ENCODE measurements at regions not wholly inside any gene's neighbourhood (a gene's known extent, or its start where the extent isn't known, plus 50 kb on each side); places are given as distances from the start of the nearest gene placed in this dataset.
"Not testable (repeated sequence)": the region's sequence is repeated elsewhere in the genome, so short reads cannot be mapped to it uniquely, and the experiment has no call there.

GRCh38 chr20:48227381-48227780 is 442.1 kb upstream of the SULF2 start:
- H3K36me3 ChIP-seq, result no peaks in the 10 kb centered on the region
- H3K9me3 ChIP-seq, result peaks cover 29% of the 10 kb centered on the region
- H3K27me3 ChIP-seq, result no peaks in the 10 kb centered on the region
- no peak overlapping the region for H3K9ac ChIP-seq
- no peak overlapping the region for H3K4me2 ChIP-seq
- H3K4me1 ChIP-seq, result no peaks in the 10 kb centered on the region
- H3K4me3 ChIP-seq, result no peak overlapping the region
- TF ChIP-seq Cebpa-rat (IDR thresholded peaks at IDR 0.05), result no peak
- no peak overlapping the region for H3K27ac ChIP-seq
- H4K20me1 ChIP-seq, result no peaks in the 10 kb centered on the region

- Histone ChIP-seq H3K9me3 (peaks cover 22% of the 10 kb centered on the region), H3K4me3 (no peak overlapping the region)
- no peak for TF ChIP-seq Cebpa-rat (IDR thresholded peaks at IDR 0.05)
Measured at GRCh38 chr20:48226642-48227041, 441.4 kb upstream of the SULF2 start.

GRCh38 chr20:48224533-48225050 is 439.3 kb upstream of the SULF2 start:
- no peak overlapping the region for H3K4me3 ChIP-seq
- H4K20me1 ChIP-seq, result no peaks in the 10 kb centered on the region
- no peak overlapping the region for H3K9ac ChIP-seq
- no peak overlapping the region for H3K27ac ChIP-seq
- H3K27me3 ChIP-seq, result no peaks in the 10 kb centered on the region
- TF ChIP-seq Cebpa-rat (IDR thresholded peaks at IDR 0.05), result no peak
- H3K4me1 ChIP-seq, result no peaks in the 10 kb centered on the region
- no peaks in the 10 kb centered on the region for H3K36me3 ChIP-seq
- H3K4me2 ChIP-seq, result no peak overlapping the region
- H3K9me3 ChIP-seq, result peaks cover 1% of the 10 kb centered on the region

More at GRCh38 chr20:48226642-48227041, 441.4 kb upstream of the SULF2 start:
- Histone ChIP-seq H3K27me3 (no peaks in the 10 kb centered on the region), H3K27ac (no peak overlapping the region), H3K4me2 (no peak overlapping the region), H4K20me1 (no peaks in the 10 kb centered on the region), H3K36me3 (no peaks in the 10 kb centered on the region), H3K9ac (no peak overlapping the region), H3K4me1 (no peaks in the 10 kb centered on the region)

GRCh38 chr20:48223715-48224114 is 438.4 kb upstream of the SULF2 start:
- no peak overlapping the region for H3K4me3 ChIP-seq
- H3K9ac ChIP-seq, result no peak overlapping the region
- no peaks in the 10 kb centered on the region for H3K4me1 ChIP-seq
- no peak for TF ChIP-seq Cebpa-rat (IDR thresholded peaks at IDR 0.05)
- H3K36me3 ChIP-seq, result no peaks in the 10 kb centered on the region
- H3K9me3 ChIP-seq, result no peaks in the 10 kb centered on the region
- no peak overlapping the region for H3K27ac ChIP-seq
- H3K4me2 ChIP-seq, result no peak overlapping the region
- no peaks in the 10 kb centered on the region for H4K20me1 ChIP-seq
- H3K27me3 ChIP-seq, result no peaks in the 10 kb centered on the region

GRCh38 chr20:48222595-48223180 is 437.4 kb upstream of the SULF2 start:
- Histone ChIP-seq H3K36me3 (no peaks in the 10 kb centered on the region), H3K9ac (no peak overlapping the region), H4K20me1 (no peaks in the 10 kb centered on the region), H3K4me3 (no peak overlapping the region), H3K27ac (no peak overlapping the region), H3K4me1 (no peaks in the 10 kb centered on the region), H3K9me3 (no peaks in the 10 kb centered on the region), H3K27me3 (no peaks in the 10 kb centered on the region), H3K4me2 (no peak overlapping the region)
- no peak for TF ChIP-seq Cebpa-rat (IDR thresholded peaks at IDR 0.05)

DNA sequence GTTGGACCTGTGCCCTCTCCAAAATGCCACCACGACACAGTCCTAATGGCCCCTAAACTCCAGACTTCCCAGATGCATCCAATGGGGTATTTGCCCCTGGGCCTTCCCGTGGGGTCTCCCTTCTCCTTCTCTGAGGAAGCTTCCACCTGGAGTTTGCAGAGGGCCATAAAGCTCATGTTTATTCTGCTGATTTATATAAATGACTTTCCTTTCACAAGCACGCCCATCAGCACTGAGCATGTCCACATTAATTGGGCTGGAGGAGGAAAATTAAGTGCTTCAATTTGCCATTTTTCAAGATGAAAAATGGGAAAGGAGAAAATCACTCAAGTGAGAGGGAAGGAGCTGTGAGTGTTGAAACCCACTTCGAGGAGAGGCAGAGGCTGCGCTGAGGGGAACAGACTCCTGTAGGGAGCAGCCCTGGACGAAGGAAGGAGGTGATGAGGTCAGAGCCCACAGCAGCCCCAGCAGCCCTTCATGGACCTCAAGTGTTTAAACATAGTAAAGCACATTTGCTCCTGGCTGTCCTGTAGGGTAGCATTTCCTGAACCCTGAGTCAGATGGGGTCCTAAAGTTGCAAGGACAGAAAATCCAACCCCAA is 434.9 kb upstream of the SULF2 start:
- Histone ChIP-seq H3K9ac (no peak overlapping the region), H3K36me3 (no peaks in the 10 kb centered on the region), H3K27ac (no peak overlapping the region), H3K27me3 (no peaks in the 10 kb centered on the region), H3K4me2 (no peak overlapping the region), H3K4me1 (peaks cover 8% of the 10 kb centered on the region), H4K20me1 (no peaks in the 10 kb centered on the region), H3K4me3 (no peak overlapping the region), H3K9me3 (no peaks in the 10 kb centered on the region)
- no peak for TF ChIP-seq Cebpa-rat (IDR thresholded peaks at IDR 0.05)

DNA sequence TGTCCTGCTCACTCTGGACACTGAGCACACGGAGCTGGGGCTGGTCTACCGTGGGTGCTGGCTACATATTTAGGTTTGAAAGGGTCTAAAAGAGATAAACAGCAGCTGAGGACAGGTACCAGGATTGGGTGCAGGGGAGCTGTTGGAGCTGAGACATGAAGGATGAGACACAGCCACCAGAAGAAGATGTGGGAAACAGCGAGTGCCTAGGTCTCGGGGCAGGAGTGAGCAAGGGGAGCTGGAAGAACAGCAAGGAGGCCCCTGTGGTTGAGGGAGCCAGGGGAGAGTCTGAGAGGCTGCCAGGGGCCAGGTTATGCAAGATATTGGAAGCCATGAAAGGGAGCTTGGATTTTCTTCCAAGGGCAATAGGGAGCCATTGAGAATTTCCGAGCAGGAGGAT is 434.0 kb upstream of the SULF2 start:
- no peak for TF ChIP-seq Cebpa-rat (IDR thresholded peaks at IDR 0.05)

DNA sequence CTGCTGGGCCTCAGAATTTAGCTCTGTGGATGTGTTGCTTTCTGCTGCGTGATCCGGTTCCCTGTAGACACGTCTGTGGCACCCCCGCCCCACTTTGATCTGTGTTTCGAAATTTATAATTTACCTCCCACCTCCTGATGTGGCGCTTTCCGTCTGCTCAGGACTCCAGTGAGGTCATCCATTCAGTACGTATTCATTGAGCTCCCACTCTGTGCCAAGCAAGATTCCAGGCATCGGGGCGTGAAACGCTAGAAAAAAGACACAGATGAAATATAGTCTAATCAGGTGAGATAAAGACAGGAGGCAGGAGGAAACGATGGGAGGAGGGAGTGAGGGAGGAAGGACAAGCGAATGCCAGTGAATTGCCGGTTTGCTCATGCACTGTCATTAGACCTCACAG is 431.9 kb upstream of the SULF2 start:
- H3K4me3 ChIP-seq, result no peak overlapping the region

More for the DNA sequence above, 434.0 kb upstream of the SULF2 start:
- Histone ChIP-seq H3K36me3 (no peaks in the 10 kb centered on the region), H3K4me3 (no peak overlapping the region), H3K27me3 (no peaks in the 10 kb centered on the region), H3K9ac (no peak overlapping the region), H4K20me1 (no peaks in the 10 kb centered on the region), H3K4me2 (no peak overlapping the region), H3K9me3 (no peaks in the 10 kb centered on the region), H3K27ac (no peak overlapping the region), H3K4me1 (peaks cover 15% of the 10 kb centered on the region)

GRCh38 chr20:48215536-48215935 is 430.3 kb upstream of the SULF2 start:
- H3K36me3 ChIP-seq, result no peaks in the 10 kb centered on the region
- peaks cover 27% of the 10 kb centered on the region for H3K4me1 ChIP-seq
- H3K9me3 ChIP-seq, result no peaks in the 10 kb centered on the region
- H3K27me3 ChIP-seq, result no peaks in the 10 kb centered on the region
- H4K20me1 ChIP-seq, result no peaks in the 10 kb centered on the region
- H3K4me3 ChIP-seq, result no peak overlapping the region
- no peak overlapping the region for H3K27ac ChIP-seq
- TF ChIP-seq Cebpa-rat (IDR thresholded peaks at IDR 0.05), result no peak
- peak overlapping the region; percentile 47 for H3K4me2 ChIP-seq
- H3K9ac ChIP-seq, result no peak overlapping the region

More for the DNA sequence above, 431.9 kb upstream of the SULF2 start:
- Histone ChIP-seq H3K4me1 (peaks cover 27% of the 10 kb centered on the region), H3K27ac (no peak overlapping the region), H3K36me3 (no peaks in the 10 kb centered on the region), H3K9ac (no peak overlapping the region), H3K9me3 (no peaks in the 10 kb centered on the region), H3K4me2 (no peak overlapping the region), H4K20me1 (no peaks in the 10 kb centered on the region), H3K27me3 (no peaks in the 10 kb centered on the region)
- no peak for TF ChIP-seq Cebpa-rat (IDR thresholded peaks at IDR 0.05)

- H3K4me2 ChIP-seq, result peak overlapping the region; percentile 47
- no peak overlapping the region for H3K9ac ChIP-seq
- H3K27me3 ChIP-seq, result no peaks in the 10 kb centered on the region; the same call in 1 of the 2 replicates
- H3K27ac ChIP-seq, result no peak overlapping the region
- no peaks in the 10 kb centered on the region for H3K9me3 ChIP-seq
- H3K36me3 ChIP-seq, result no peaks in the 10 kb centered on the region
- H4K20me1 ChIP-seq, result no peaks in the 10 kb centered on the region
- TF ChIP-seq Cebpa-rat (IDR thresholded peaks at IDR 0.05), result no peak
- peaks cover 27% of the 10 kb centered on the region for H3K4me1 ChIP-seq
- no peak overlapping the region for H3K4me3 ChIP-seq
Measured at GRCh38 chr20:48214601-48215000, 429.3 kb upstream of the SULF2 start.

GRCh38 chr20:48213635-48214034 is 428.4 kb upstream of the SULF2 start:
- H3K4me3 ChIP-seq, H3K36me3 ChIP-seq, H3K9me3 ChIP-seq, H3K27me3 ChIP-seq, H3K27ac ChIP-seq, H3K9ac ChIP-seq, H4K20me1 ChIP-seq: not testable (repeated sequence)
- H3K4me2 ChIP-seq, result peak overlapping the region; percentile 52
- peaks cover 35% of the 10 kb centered on the region for H3K4me1 ChIP-seq

Measured in BLaER1 (cell line).